ENCODE measurements at regions not wholly inside any gene's neighbourhood (a gene's known extent, or its start where the extent isn't known, plus 50 kb on each side); places are given as distances from the start of the nearest gene placed in this dataset.

DNA sequence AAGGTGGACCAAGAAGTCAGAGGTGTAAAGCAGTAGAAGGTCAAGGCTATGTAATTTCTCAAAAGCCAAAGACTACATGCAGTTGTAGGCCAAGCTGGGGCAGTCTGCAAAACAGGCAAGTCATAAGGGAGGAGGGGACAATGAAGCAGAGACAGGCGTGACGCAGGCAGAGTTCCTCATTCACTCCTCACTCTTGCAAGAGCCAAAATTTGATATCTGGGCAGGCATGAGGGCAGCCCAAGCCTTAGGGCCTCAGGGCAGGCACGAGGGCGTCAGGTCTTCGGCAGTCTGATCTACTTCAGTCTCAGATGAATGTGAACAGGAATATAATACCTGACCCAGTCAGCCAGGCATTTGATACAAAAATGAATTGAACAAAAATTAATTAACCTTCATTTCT is 86.4 kb upstream of the AGA start:
- H3K4me1 ChIP-seq (ENCODE audit: insufficient read depth, low read length), result no peaks in the 10 kb centered on the region
- no peak overlapping the region for H3K4me3 ChIP-seq (replicated peaks in 1 of 3; ENCODE audit: insufficient read depth in 1 of 3, low read depth in 2 of 3, low read length in 3 of 3)
- DNase-seq (ENCODE audit: low spot score) (no peak), ATAC-seq (no peak), FAIRE-seq (no peak)
- ChIA-PET POLR2A (no interaction called here), CTCF (ENCODE audit: low intra/inter-chr PET ratio, low total read pairs) (no interaction called here)
- 5% methylated on average over 5 of the region's 5 CpGs for WGBS (ENCODE audit: low lambda C conversion rate)
- no peak overlapping the region for H2AFZ ChIP-seq (ENCODE audit: low read length)
- no peak overlapping the region for H3K27ac ChIP-seq (ENCODE audit: extremely low read length, insufficient read depth, low read length)
- no TSS peak for BruUV-seq (replicated peaks)
- no peaks in the 10 kb centered on the region for H3K27me3 ChIP-seq (ENCODE audit: control insufficient read depth in 1 of 2, insufficient read depth in 2 of 2, low read length in 2 of 2)
- H3K36me3 ChIP-seq (replicated peaks in 1 of 2; ENCODE audit: control insufficient read depth in 1 of 2, insufficient read depth in 2 of 2, low read length in 2 of 2), result no peaks in the 10 kb centered on the region
- no peaks in the 10 kb centered on the region for H4K20me1 ChIP-seq (ENCODE audit: insufficient read depth, low read length)
- in situ Hi-C loops (cut with HindIII; ENCODE audit: extremely low pct_ligation_motif_present, low pct_unique_long_range_greater_than_20kb), result no loop called here
- H3K4me2 ChIP-seq (ENCODE audit: low read depth, low read length), result no peak overlapping the region
- intact Hi-C loops (cut with micrococcal nuclease; ENCODE audit: unreplicated experiment), result no loop called here
- no peak overlapping the region for H3K9ac ChIP-seq (ENCODE audit: insufficient read depth, low read depth, low read length)
- no peaks in the 10 kb centered on the region for H3K9me3 ChIP-seq (ENCODE audit: low read length)
- TF ChIP-seq PHF21A (CRISPR knock-in tag; IDR thresholded peaks at IDR 0.05) (no peak), ZFX (CRISPR knock-in tag; IDR thresholded peaks at IDR 0.05; ENCODE audit: low read depth) (no peak)
- TF ChIP-seq, protein P1, sequence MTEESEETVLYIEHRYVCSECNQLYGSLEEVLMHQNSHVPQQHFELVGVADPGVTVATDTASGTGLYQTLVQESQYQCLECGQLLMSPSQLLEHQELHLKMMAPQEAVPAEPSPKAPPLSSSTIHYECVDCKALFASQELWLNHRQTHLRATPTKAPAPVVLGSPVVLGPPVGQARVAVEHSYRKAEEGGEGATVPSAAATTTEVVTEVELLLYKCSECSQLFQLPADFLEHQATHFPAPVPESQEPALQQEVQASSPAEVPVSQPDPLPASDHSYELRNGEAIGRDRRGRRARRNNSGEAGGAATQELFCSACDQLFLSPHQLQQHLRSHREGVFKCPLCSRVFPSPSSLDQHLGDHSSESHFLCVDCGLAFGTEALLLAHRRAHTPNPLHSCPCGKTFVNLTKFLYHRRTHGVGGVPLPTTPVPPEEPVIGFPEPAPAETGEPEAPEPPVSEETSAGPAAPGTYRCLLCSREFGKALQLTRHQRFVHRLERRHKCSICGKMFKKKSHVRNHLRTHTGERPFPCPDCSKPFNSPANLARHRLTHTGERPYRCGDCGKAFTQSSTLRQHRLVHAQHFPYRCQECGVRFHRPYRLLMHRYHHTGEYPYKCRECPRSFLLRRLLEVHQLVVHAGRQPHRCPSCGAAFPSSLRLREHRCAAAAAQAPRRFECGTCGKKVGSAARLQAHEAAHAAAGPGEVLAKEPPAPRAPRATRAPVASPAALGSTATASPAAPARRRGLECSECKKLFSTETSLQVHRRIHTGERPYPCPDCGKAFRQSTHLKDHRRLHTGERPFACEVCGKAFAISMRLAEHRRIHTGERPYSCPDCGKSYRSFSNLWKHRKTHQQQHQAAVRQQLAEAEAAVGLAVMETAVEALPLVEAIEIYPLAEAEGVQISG (CRISPR knock-in tag; IDR thresholded peaks at IDR 0.05), result no peak
- no peaks in the 10 kb centered on the region for H3K79me2 ChIP-seq (ENCODE audit: insufficient read depth, low read length)

DNA sequence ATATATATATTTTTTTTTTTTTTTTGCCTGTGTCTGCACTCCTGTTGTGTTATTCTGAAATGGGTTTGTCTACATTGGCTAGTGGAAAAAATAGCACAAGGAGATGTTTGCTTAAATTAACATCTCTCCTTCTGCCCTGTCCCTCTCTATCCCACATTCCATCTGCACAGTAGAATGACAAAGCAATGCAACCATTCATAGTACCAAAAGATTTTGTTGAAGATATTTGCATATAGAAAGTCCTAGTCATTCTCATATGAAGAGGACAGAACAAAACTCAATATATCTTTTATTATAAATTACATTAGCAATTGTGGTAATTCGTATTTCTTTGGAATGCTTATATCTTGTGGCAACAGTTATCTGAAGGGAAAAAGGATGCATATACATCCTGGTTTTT is 88.3 kb upstream of the AGA start:
- H3K9ac ChIP-seq (ENCODE audit: insufficient read depth, low read depth, low read length), result no peak overlapping the region
- intact Hi-C loops (cut with micrococcal nuclease; ENCODE audit: unreplicated experiment) (loop anchor here (5.0 kb wide), 1 partner anchor 1243 kb away; no protein-coding TSS in a partner anchor), in situ Hi-C loops (cut with HindIII; ENCODE audit: extremely low pct_ligation_motif_present, low pct_unique_long_range_greater_than_20kb) (no loop called here)
- no peak overlapping the region for H2AFZ ChIP-seq (ENCODE audit: low read length)
- no peaks in the 10 kb centered on the region for H3K36me3 ChIP-seq (replicated peaks in 1 of 2; ENCODE audit: control insufficient read depth in 1 of 2, insufficient read depth in 2 of 2, low read length in 2 of 2)
- BruUV-seq (replicated peaks), result no TSS peak
- CTCF ChIA-PET (ENCODE audit: low intra/inter-chr PET ratio, low total read pairs), result no interaction called here
- H3K27me3 ChIP-seq (ENCODE audit: control insufficient read depth in 1 of 2, insufficient read depth in 2 of 2, low read length in 2 of 2), result no peaks in the 10 kb centered on the region
- POLR2A ChIA-PET, result no interaction called here
- no peaks in the 10 kb centered on the region for H3K9me3 ChIP-seq (ENCODE audit: low read length)
- DNase-seq (ENCODE audit: low spot score) (no peak), FAIRE-seq (no peak), ATAC-seq (no peak)
- H3K27ac ChIP-seq (ENCODE audit: extremely low read length, insufficient read depth, low read length), result no peak overlapping the region
- H3K4me2 ChIP-seq (ENCODE audit: low read depth, low read length), result no peak overlapping the region
- H3K4me1 ChIP-seq (ENCODE audit: insufficient read depth, low read length), result no peaks in the 10 kb centered on the region
- H3K79me2 ChIP-seq (ENCODE audit: insufficient read depth, low read length), result no peaks in the 10 kb centered on the region
- WGBS (ENCODE audit: low lambda C conversion rate), result 0% methylated on average over 1 of the region's 1 CpG
- H4K20me1 ChIP-seq (ENCODE audit: insufficient read depth, low read length), result no peaks in the 10 kb centered on the region
- H3K4me3 ChIP-seq (replicated peaks in 1 of 3; ENCODE audit: insufficient read depth in 1 of 3, low read depth in 2 of 3, low read length in 3 of 3), result no peak overlapping the region
- TF ChIP-seq MTF2 (CRISPR knock-in tag; IDR thresholded peaks at IDR 0.05; ENCODE audit: borderline replicate concordance), result no peak
- no peak for TF ChIP-seq GFI1 (CRISPR knock-in tag; IDR thresholded peaks at IDR 0.05; ENCODE audit: borderline replicate concordance)
- TF ChIP-seq, protein P2, sequence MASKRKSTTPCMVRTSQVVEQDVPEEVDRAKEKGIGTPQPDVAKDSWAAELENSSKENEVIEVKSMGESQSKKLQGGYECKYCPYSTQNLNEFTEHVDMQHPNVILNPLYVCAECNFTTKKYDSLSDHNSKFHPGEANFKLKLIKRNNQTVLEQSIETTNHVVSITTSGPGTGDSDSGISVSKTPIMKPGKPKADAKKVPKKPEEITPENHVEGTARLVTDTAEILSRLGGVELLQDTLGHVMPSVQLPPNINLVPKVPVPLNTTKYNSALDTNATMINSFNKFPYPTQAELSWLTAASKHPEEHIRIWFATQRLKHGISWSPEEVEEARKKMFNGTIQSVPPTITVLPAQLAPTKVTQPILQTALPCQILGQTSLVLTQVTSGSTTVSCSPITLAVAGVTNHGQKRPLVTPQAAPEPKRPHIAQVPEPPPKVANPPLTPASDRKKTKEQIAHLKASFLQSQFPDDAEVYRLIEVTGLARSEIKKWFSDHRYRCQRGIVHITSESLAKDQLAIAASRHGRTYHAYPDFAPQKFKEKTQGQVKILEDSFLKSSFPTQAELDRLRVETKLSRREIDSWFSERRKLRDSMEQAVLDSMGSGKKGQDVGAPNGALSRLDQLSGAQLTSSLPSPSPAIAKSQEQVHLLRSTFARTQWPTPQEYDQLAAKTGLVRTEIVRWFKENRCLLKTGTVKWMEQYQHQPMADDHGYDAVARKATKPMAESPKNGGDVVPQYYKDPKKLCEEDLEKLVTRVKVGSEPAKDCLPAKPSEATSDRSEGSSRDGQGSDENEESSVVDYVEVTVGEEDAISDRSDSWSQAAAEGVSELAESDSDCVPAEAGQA (IDR thresholded peaks at IDR 0.05; ENCODE audit: low read depth), result no peak
- TF ChIP-seq, protein P2 (CRISPR knock-in tag; IDR thresholded peaks at IDR 0.05; ENCODE audit: borderline replicate concordance), result no peak
- TF ChIP-seq, protein P3, sequence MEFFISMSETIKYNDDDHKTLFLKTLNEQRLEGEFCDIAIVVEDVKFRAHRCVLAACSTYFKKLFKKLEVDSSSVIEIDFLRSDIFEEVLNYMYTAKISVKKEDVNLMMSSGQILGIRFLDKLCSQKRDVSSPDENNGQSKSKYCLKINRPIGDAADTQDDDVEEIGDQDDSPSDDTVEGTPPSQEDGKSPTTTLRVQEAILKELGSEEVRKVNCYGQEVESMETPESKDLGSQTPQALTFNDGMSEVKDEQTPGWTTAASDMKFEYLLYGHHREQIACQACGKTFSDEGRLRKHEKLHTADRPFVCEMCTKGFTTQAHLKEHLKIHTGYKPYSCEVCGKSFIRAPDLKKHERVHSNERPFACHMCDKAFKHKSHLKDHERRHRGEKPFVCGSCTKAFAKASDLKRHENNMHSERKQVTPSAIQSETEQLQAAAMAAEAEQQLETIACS (CRISPR knock-in tag; IDR thresholded peaks at IDR 0.05), result no peak
- TF ChIP-seq EED (CRISPR knock-in tag; IDR thresholded peaks at IDR 0.05), result no peak

All from HepG2 (cell line).